ENCODE measurements at regions not wholly inside any gene's neighbourhood (a gene's known extent, or its start where the extent isn't known, plus 50 kb on each side); places are given as distances from the start of the nearest gene placed in this dataset.

- TF ChIP-seq FOXA1 (IDR thresholded peaks at IDR 0.05) = no peak
- TF ChIP-seq ARNT (IDR thresholded peaks at IDR 0.05) = no peak
- no peak for TF ChIP-seq SP1 (IDR thresholded peaks at IDR 0.05)
- no peak for TF ChIP-seq L3MBTL2 (conservative IDR thresholded peaks at IDR 0.05)
- no peak for TF ChIP-seq HDGF (IDR thresholded peaks at IDR 0.05; ENCODE audit: borderline replicate concordance)
- TF ChIP-seq NFRKB (IDR thresholded peaks at IDR 0.05) = no peak
- TF ChIP-seq SUZ12 (IDR thresholded peaks at IDR 0.05) = no peak
- no peak for TF ChIP-seq BHLHE40 (IDR thresholded peaks at IDR 0.05; ENCODE audit: borderline replicate concordance)
Observed at GRCh38 chr14:62455446-62455845, 589.8 kb downstream of the KCNH5 start.

Data from HEK293T (cell line).